IPS-20b (cell line): ENCODE measurements at regions not wholly inside any gene's neighbourhood (a gene's known extent, or its start where the extent isn't known, plus 50 kb on each side); places are given as distances from the start of the nearest gene placed in this dataset.

Source experiments
- H3K27ac ChIP-seq: one replicate; pipeline ENCODE4 v1.5.1; 2013; ENCODE audit warnings: low read length
- H3K27me3 ChIP-seq: 2 replicates; pipeline ENCODE4 v1.6.1; 2013; ENCODE audit warnings: mild to moderate bottlenecking, low read length, inconsistent platforms; ENCODE audit not compliant: insufficient read depth
- H3K36me3 ChIP-seq: 2 replicates; pipeline ENCODE4 v1.6.1; 2013; ENCODE audit warnings: low read depth, mild to moderate bottlenecking, inconsistent platforms, low read length, moderate library complexity; ENCODE audit not compliant: insufficient read depth
- H3K4me1 ChIP-seq: 2 replicates; pipeline ENCODE4 v1.6.1; 2013; ENCODE audit warnings: mild to moderate bottlenecking, control low read depth, inconsistent platforms, low read length, moderate library complexity; ENCODE audit not compliant: insufficient read depth
- H3K4me3 ChIP-seq: 2 replicates; pipeline ENCODE4 v1.5.1; 2013; ENCODE audit warnings: mild to moderate bottlenecking, low read length, inconsistent platforms
- H3K9ac ChIP-seq: 2 replicates; pipeline ENCODE4 v1.6.1; 2013; ENCODE audit warnings: low read depth, mild to moderate bottlenecking, inconsistent platforms, low read length, moderate library complexity
- H3K9me3 ChIP-seq: 2 replicates; pipeline ENCODE4 v1.6.1; 2013; ENCODE audit warnings: mild to moderate bottlenecking, low read depth, low read length, inconsistent platforms; ENCODE audit not compliant: insufficient read depth

DNA sequence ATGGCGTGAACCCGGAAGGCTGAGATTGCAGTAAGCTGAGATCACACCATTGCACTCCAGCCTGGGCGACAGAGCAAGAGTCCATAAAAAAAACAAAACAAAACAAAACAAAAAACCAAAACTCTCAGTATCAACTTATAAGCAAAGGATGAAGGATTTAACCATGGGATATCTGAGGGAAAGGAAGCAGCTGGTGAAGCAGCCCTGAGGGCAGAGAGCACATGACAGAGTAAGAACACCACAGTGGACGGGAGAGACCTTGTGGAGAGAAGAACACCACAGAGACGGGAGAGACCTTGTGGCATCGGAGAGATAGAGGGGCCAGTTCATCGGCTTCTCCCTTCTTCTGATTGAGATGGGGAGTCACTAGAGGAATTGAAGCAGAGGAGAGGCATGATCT, 697.2 kb downstream of the HDGFL1 start:
- 0 out of 2 replicates have a peak, but pooled peaks cover under 1% of the 10 kb centered on the region for H3K9me3 ChIP-seq
- H3K4me3 ChIP-seq: no peak overlapping the region

DNA sequence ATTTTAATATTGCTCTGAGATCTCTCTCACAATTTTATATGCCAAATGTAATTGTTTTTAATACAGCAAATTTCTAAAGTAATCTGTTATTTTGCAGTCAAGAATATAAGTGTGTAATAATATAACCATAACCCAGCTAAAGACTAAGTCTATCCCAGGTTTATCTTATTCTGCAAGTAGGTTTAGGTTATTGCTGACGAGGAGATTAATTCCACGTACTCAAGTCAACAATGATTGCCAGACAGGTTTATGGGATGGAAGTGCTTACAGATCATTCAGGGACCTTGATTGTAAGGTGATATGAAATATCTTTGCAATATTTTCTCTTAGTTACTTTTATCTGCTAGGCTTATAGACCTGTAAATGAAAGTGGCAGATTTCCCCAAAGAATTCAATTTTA, 698.3 kb downstream of the HDGFL1 start:
- Histone ChIP-seq H3K36me3 (no peaks in the 10 kb centered on the region), H3K27ac (no peak overlapping the region), H3K9ac (no peak overlapping the region), H3K27me3 (no peaks in the 10 kb centered on the region), H3K4me1 (no peaks in the 10 kb centered on the region), H3K4me3 (no peak overlapping the region), H3K9me3 (no peaks in the 10 kb centered on the region)

More for the DNA sequence above, 697.2 kb downstream of the HDGFL1 start:
- H3K36me3 ChIP-seq: no peaks in the 10 kb centered on the region
- no peak overlapping the region for H3K9ac ChIP-seq
- H3K27me3 ChIP-seq: no peaks in the 10 kb centered on the region
- no peaks in the 10 kb centered on the region for H3K4me1 ChIP-seq
- no peak overlapping the region for H3K27ac ChIP-seq

- no peak overlapping the region for H3K27ac ChIP-seq
- no peaks in the 10 kb centered on the region for H3K9me3 ChIP-seq
- no peaks in the 10 kb centered on the region for H3K4me1 ChIP-seq
- no peak overlapping the region for H3K4me3 ChIP-seq
- no peak overlapping the region for H3K9ac ChIP-seq
- H3K36me3 ChIP-seq: no peaks in the 10 kb centered on the region
- no peaks in the 10 kb centered on the region for H3K27me3 ChIP-seq
Measured at GRCh38 chr6:23268348-23268747, 699.0 kb downstream of the HDGFL1 start.

DNA sequence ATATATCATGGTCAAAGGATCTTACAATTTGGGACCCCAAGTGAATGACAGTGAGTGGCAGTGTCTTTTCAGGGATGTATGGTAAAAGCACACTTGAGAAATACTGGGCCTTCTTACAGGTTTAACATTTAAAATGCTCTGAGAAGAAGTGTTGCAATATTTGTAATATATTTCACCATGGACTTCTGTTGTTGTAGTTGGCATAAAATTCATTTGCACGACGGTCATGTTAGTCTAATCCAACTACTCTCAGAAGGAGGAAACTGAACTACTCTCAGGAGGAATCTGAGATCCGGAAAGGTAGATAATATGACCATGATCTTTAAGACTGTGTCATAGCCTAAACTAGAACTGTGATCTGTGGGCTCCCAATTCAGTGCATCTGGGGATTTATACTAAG, 700.1 kb downstream of the HDGFL1 start:
- Histone ChIP-seq H3K9ac (no peak overlapping the region), H3K36me3 (no peaks in the 10 kb centered on the region), H3K27me3 (no peaks in the 10 kb centered on the region), H3K9me3 (no peaks in the 10 kb centered on the region), H3K4me3 (no peak overlapping the region), H3K27ac (no peak overlapping the region), H3K4me1 (no peaks in the 10 kb centered on the region)

- Histone ChIP-seq H3K36me3 (no peaks in the 10 kb centered on the region), H3K9me3 (no peaks in the 10 kb centered on the region), H3K27ac (no peak overlapping the region), H3K9ac (no peak overlapping the region), H3K27me3 (no peaks in the 10 kb centered on the region), H3K4me3 (no peak overlapping the region), H3K4me1 (no peaks in the 10 kb centered on the region)
Measured at GRCh38 chr6:23272536-23272935, 703.2 kb downstream of the HDGFL1 start.

DNA sequence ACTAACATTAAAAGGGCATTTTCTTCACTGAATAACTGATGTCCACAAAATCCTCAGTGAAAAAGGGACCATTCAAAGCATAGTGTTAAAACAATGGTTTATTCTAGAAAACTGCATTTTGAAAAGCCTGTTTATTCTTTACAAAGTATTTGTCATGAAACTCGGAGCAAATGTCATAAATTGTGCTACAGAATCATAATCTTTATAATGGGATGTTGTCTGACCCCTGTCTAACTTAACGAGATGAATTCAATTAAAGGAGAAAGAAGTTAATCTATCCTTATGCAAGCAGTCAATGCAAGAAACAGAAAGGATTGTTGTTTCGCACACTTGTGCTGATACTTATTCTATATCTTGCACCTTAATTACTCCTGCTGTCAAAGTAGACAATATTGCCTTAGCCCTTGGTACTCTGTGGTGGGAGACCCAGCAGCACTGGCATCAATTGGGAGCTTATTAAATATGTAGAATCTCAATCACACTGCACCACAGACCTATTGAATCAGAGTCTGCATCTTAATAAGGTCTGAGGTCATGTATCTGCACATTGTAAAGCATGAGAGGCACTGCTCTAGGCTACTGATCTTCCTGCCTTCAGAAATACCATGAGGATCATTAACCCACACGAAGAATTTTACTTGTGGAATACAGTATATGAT, 708.3 kb downstream of the HDGFL1 start:
- Histone ChIP-seq H3K27me3 (no peaks in the 10 kb centered on the region), H3K36me3 (no peaks in the 10 kb centered on the region), H3K4me1 (no peaks in the 10 kb centered on the region), H3K9ac (no peak overlapping the region), H3K9me3 (no peaks in the 10 kb centered on the region), H3K27ac (no peak overlapping the region), H3K4me3 (no peak overlapping the region)

DNA sequence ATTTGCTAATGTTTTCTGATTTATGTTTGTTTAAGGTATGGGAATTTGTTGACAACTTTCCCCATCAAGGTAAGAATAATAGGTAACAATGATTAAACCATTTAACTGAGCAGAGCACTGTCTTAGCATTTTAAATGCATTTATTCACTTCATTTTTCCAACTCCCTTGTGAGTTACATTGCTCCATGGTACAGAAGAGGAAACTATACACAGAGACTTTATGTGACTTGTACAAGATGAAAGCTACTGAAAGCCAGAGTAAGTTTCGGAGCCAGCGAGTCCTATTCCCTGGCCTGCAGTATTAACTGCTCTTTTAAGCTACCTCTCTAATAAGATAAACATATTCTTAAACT, 708.8 kb downstream of the HDGFL1 start:
- Histone ChIP-seq H3K27me3 (no peaks in the 10 kb centered on the region), H3K36me3 (no peaks in the 10 kb centered on the region), H3K4me1 (no peaks in the 10 kb centered on the region), H3K4me3 (no peak overlapping the region), H3K9ac (no peak overlapping the region), H3K9me3 (no peaks in the 10 kb centered on the region), H3K27ac (no peak overlapping the region)

- Histone ChIP-seq H3K36me3 (no peaks in the 10 kb centered on the region), H3K9me3 (no peaks in the 10 kb centered on the region), H3K27ac (no peak overlapping the region), H3K27me3 (no peaks in the 10 kb centered on the region), H3K9ac (no peak overlapping the region), H3K4me1 (no peaks in the 10 kb centered on the region), H3K4me3 (no peak overlapping the region)
Measured at GRCh38 chr6:23280437-23280836, 711.1 kb downstream of the HDGFL1 start.

DNA sequence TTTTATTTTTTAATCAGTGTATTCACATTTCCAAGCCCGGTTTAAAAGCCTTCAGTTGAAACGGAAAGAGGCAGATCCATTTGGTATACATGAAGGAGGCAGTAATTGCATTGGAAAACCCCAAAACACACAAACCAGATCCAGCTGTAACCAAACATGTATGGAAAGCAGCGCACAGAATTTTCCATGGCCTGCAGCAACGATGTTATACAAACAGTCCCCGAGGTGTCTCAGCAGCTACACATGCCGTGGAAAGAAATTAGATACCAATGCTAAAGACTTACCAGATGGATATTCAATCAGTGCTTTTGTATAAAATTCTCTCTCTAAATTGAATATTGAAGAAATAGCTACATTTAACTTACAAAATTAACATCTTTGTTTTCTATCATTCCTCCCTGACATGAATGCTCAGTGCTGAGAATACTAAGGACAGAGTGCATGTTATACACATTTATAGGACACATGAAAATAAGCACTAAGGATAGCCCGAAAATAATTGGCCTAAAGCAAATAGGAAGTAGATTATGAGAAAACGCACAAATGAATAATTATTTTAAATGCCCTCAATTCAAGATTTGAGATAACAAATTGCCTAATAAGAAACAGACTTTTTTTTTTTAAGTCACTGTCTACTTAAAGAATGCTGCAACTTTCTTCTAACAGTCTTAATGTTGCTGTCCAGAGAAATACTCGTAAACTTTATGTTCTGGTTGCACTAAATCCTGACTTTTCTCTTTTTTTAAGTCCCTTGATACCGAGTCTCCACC, 713.1 kb downstream of the HDGFL1 start:
- no peak overlapping the region for H3K4me3 ChIP-seq
- H3K4me1 ChIP-seq: no peaks in the 10 kb centered on the region
- no peak overlapping the region for H3K9ac ChIP-seq
- H3K36me3 ChIP-seq: no peaks in the 10 kb centered on the region
- H3K27me3 ChIP-seq: no peaks in the 10 kb centered on the region
- H3K9me3 ChIP-seq: no peaks in the 10 kb centered on the region
- H3K27ac ChIP-seq: no peak overlapping the region

DNA sequence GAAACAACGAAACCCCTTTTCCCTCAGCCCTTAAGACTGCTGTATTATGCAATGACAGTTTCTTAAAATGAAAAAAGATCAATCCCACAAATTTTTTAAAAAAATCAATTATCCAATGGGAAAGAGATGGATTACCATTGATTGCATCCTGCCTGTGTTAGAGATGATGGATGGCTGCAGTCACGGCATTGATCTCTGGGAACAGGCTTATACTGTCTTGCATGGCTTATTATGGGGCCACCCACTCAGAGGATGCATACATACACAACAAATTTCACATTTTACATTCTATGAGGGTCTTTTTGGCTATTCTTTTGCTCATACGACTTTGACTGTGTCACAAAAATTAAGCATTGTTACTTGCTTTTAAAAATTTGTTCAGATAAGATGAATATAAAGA, 724.3 kb downstream of the HDGFL1 start:
- Histone ChIP-seq H3K27ac (no peak overlapping the region), H3K9me3 (no peaks in the 10 kb centered on the region), H3K4me1 (no peaks in the 10 kb centered on the region), H3K9ac (no peak overlapping the region), H3K27me3 (no peaks in the 10 kb centered on the region), H3K4me3 (no peak overlapping the region), H3K36me3 (no peaks in the 10 kb centered on the region)

- no peak overlapping the region for H3K27ac ChIP-seq
- H3K9me3 ChIP-seq: peaks cover 8% of the 10 kb centered on the region
- H3K4me3 ChIP-seq: no peak overlapping the region
- H3K4me1 ChIP-seq: no peaks in the 10 kb centered on the region
- no peak overlapping the region for H3K9ac ChIP-seq
- no peaks in the 10 kb centered on the region for H3K27me3 ChIP-seq
- no peaks in the 10 kb centered on the region for H3K36me3 ChIP-seq
Measured at GRCh38 chr6:23301556-23301955, 732.2 kb downstream of the HDGFL1 start.

- no peak overlapping the region for H3K4me3 ChIP-seq
- H3K9me3 ChIP-seq: peaks cover 8% of the 10 kb centered on the region
- no peaks in the 10 kb centered on the region for H3K27me3 ChIP-seq
- H3K9ac ChIP-seq: no peak overlapping the region
- H3K27ac ChIP-seq: no peak overlapping the region
- H3K36me3 ChIP-seq: no peaks in the 10 kb centered on the region
- H3K4me1 ChIP-seq: no peaks in the 10 kb centered on the region
Measured at GRCh38 chr6:23302514-23302913, 733.1 kb downstream of the HDGFL1 start.
